HG03565 (cell line): ENCODE measurements at regions not wholly inside any gene's neighbourhood (a gene's known extent, or its start where the extent isn't known, plus 50 kb on each side); places are given as distances from the start of the nearest gene placed in this dataset.

Source experiments
- ATAC-seq: cut with Tn5 transposase; IDR thresholded peaks from one replicate; pipeline ENCODE4 v1.9.1; 2021; ENCODE audit warnings: mild to moderate bottlenecking, moderate library complexity; ENCODE audit not compliant: unreplicated experiment

- no peak for ATAC-seq
Observed at GRCh38 chr13:85544756-85545155, 254.5 kb downstream of the SLITRK6 start.

- no peak for ATAC-seq
Observed at GRCh38 chr13:85543144-85543543, 256.1 kb downstream of the SLITRK6 start.

GRCh38 chr13:85541476-85541875 is 257.7 kb downstream of the SLITRK6 start:
- no peak for ATAC-seq

GRCh38 chr13:85538957-85539356 is 260.3 kb downstream of the SLITRK6 start:
- ATAC-seq = no peak

GRCh38 chr13:85537601-85538000 is 261.6 kb downstream of the SLITRK6 start:
- no peak for ATAC-seq

GRCh38 chr13:85536706-85537105 is 262.5 kb downstream of the SLITRK6 start:
- no peak for ATAC-seq

GRCh38 chr13:85535316-85536084 is 263.7 kb downstream of the SLITRK6 start:
- ATAC-seq = no peak

- ATAC-seq = no peak
Observed at GRCh38 chr13:85533911-85534310, 265.3 kb downstream of the SLITRK6 start.

GRCh38 chr13:85529218-85529594 is 270.0 kb downstream of the SLITRK6 start:
- no peak for ATAC-seq

- ATAC-seq = no peak
Observed at GRCh38 chr13:85528491-85529217, 270.6 kb downstream of the SLITRK6 start.

GRCh38 chr13:85527316-85527715 is 271.9 kb downstream of the SLITRK6 start:
- ATAC-seq = no peak

GRCh38 chr13:85525411-85525810 is 273.8 kb downstream of the SLITRK6 start:
- ATAC-seq = no peak

GRCh38 chr13:85521657-85522056 is 277.6 kb downstream of the SLITRK6 start:
- no peak for ATAC-seq

- no peak for ATAC-seq
Observed at GRCh38 chr13:85520445-85520844, 278.8 kb downstream of the SLITRK6 start.

- ATAC-seq = no peak
Observed at GRCh38 chr13:85519363-85519762, 279.9 kb downstream of the SLITRK6 start.

- no peak for ATAC-seq
Observed at GRCh38 chr13:85512421-85512820, 286.8 kb downstream of the SLITRK6 start.

- no peak for ATAC-seq
Observed at GRCh38 chr13:85509512-85509911, 289.7 kb downstream of the SLITRK6 start.

- no peak for ATAC-seq
Observed at GRCh38 chr13:85508683-85509329, 290.4 kb downstream of the SLITRK6 start.

- ATAC-seq = no peak
Observed at GRCh38 chr13:85503797-85504196, 295.4 kb downstream of the SLITRK6 start.

- no peak for ATAC-seq
Observed at GRCh38 chr13:85501616-85502015, 297.6 kb downstream of the SLITRK6 start.

GRCh38 chr13:85500696-85501256 is 298.4 kb downstream of the SLITRK6 start:
- no peak for ATAC-seq

GRCh38 chr13:85498774-85499173 is 300.4 kb downstream of the SLITRK6 start:
- ATAC-seq = no peak
